NCI-H82 treated with DMSO at 0.1 percent for 48 hours (cell line): ENCODE measurements at regions not wholly inside any gene's neighbourhood (a gene's known extent, or its start where the extent isn't known, plus 50 kb on each side); places are given as distances from the start of the nearest gene placed in this dataset.

Experiments
- DNase-seq: peaks from one replicate; lab custom pipeline; 2025; ENCODE audit not compliant: unreplicated experiment; lab: John Stamatoyannopoulos, UW

DNA sequence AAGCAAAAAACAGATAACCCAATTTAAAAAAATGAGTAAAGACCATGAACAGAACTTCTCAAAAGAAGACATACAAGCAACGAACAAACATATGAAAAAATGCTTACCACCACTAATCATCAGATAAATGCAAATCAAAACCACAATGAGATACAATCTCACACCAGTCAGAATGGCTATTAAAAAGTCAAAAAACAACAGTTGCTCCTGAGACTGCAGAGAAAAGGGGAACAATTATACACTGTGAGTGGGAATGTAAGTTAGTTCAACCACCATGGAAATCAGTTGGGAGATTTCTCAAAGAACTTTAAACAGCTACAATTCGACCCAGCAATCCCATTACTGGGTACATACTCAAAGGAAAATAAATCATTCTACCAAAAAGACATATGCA, 131.6 kb downstream of the PTGER3 start:
- no peak for DNase-seq

DNA sequence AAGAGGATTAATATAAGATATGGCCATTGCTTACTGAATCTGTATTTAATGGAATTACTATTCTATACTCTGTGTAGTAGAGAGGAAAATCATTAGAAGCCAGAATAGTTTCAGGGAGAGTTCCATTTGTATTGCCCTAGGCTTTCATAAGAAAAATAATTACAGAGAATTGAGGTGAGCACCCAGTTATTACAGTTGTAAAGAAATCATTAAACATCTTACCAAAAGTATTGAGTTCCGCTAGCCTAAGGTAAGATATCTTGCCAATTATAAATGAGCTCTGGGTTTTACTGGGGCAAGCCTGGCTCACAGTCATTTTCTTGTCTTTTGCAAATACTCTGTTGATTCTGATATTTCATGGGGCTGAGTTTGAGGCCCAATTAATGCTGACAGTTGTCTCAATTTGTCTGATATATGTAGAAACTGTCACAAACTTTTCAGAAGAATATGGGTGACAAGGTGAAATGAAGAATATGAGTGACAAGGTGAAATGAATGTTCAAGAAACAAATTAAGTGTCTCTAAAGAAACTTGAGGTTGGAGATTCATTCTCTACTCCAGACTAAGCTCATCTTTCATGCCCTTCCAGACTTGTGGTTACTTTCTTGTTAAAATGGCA, 127.8 kb downstream of the PTGER3 start:
- no peak for DNase-seq
